ENCODE measurements at regions not wholly inside any gene's neighbourhood (a gene's known extent, or its start where the extent isn't known, plus 50 kb on each side); places are given as distances from the start of the nearest gene placed in this dataset.

- Histone ChIP-seq H3K4me3 (no peak overlapping the region), H3K4me1 (no peaks in the 10 kb centered on the region), H3F3A (ENCODE audit: low read depth) (no peaks in the 10 kb centered on the region), H3K27me3 (no peaks in the 10 kb centered on the region), H2AFZ (replicated peaks) (no peak overlapping the region), H3K79me2 (ENCODE audit: low read depth) (no peaks in the 10 kb centered on the region), H4K20me1 (ENCODE audit: low read depth) (no peaks in the 10 kb centered on the region), H3K36me3 (no peaks in the 10 kb centered on the region), H3K4me2 (no peak overlapping the region), H3K9ac (no peak overlapping the region), H3K9me3 (ENCODE audit: low read depth) (no peaks in the 10 kb centered on the region), H3K27ac (no peak overlapping the region)
- peaks cover 4% of the 10 kb centered on the region for H3K27me3 Mint-ChIP-seq (ENCODE audit: insufficient read depth, low read depth)
- no peaks in the 10 kb centered on the region for H3K9me3 Mint-ChIP-seq
- no peak for TF ChIP-seq EZH2phosphoT487 (IDR thresholded peaks at IDR 0.05)
- no peak for TF ChIP-seq EZH2 (IDR thresholded peaks at IDR 0.05)
- TF ChIP-seq CTCF (IDR thresholded peaks at IDR 0.05): no peak
- no peak overlapping the region for H3K4me3 Mint-ChIP-seq
- no peaks in the 10 kb centered on the region for H3K36me3 Mint-ChIP-seq
- peaks cover 6% of the 10 kb centered on the region for H3K4me1 Mint-ChIP-seq
- no peak overlapping the region for H3K27ac Mint-ChIP-seq
- no peak for DNase-seq (ENCODE audit: low spot score)
Observed at GRCh38 chr5:74374656-74375055, 265.9 kb downstream of the ENC1 start.

GRCh38 chr5:74373076-74373475 is 267.5 kb downstream of the ENC1 start:
- TF ChIP-seq EZH2 (IDR thresholded peaks at IDR 0.05) (no peak), CTCF (IDR thresholded peaks at IDR 0.05) (no peak), EZH2phosphoT487 (IDR thresholded peaks at IDR 0.05) (no peak)
- Mint-ChIP-seq H3K27me3 (ENCODE audit: insufficient read depth, low read depth) (peaks cover 4% of the 10 kb centered on the region), H3K4me1 (peaks cover 9% of the 10 kb centered on the region), H3K9me3 (no peaks in the 10 kb centered on the region), H3K27ac (no peak overlapping the region), H3K36me3 (no peaks in the 10 kb centered on the region), H3K4me3 (no peak overlapping the region)
- Histone ChIP-seq H3K9me3 (ENCODE audit: low read depth) (no peaks in the 10 kb centered on the region), H2AFZ (replicated peaks) (no peak overlapping the region), H3F3A (ENCODE audit: low read depth) (no peaks in the 10 kb centered on the region), H4K20me1 (ENCODE audit: low read depth) (no peaks in the 10 kb centered on the region), H3K4me1 (no peaks in the 10 kb centered on the region), H3K36me3 (no peaks in the 10 kb centered on the region), H3K27me3 (no peaks in the 10 kb centered on the region), H3K4me2 (no peak overlapping the region), H3K27ac (no peak overlapping the region), H3K4me3 (no peak overlapping the region), H3K9ac (no peak overlapping the region), H3K79me2 (ENCODE audit: low read depth) (no peaks in the 10 kb centered on the region)
- no peak for DNase-seq (ENCODE audit: low spot score)

- Histone ChIP-seq H3K4me3 (no peak overlapping the region), H3K9ac (no peak overlapping the region), H2AFZ (replicated peaks) (no peak overlapping the region), H4K20me1 (ENCODE audit: low read depth) (no peaks in the 10 kb centered on the region), H3K27ac (no peak overlapping the region), H3F3A (ENCODE audit: low read depth) (no peaks in the 10 kb centered on the region), H3K4me2 (no peak overlapping the region), H3K36me3 (no peaks in the 10 kb centered on the region), H3K4me1 (peaks cover 5% of the 10 kb centered on the region), H3K79me2 (ENCODE audit: low read depth) (no peaks in the 10 kb centered on the region), H3K9me3 (ENCODE audit: low read depth) (no peaks in the 10 kb centered on the region), H3K27me3 (no peaks in the 10 kb centered on the region)
- H3K9me3 Mint-ChIP-seq: no peaks in the 10 kb centered on the region
- no peak for TF ChIP-seq EZH2 (IDR thresholded peaks at IDR 0.05)
- no peak overlapping the region for H3K27ac Mint-ChIP-seq
- no peaks in the 10 kb centered on the region for H3K36me3 Mint-ChIP-seq
- H3K4me3 Mint-ChIP-seq: no peak overlapping the region
- H3K4me1 Mint-ChIP-seq: peaks cover 14% of the 10 kb centered on the region
- no peak for DNase-seq (ENCODE audit: low spot score)
- H3K27me3 Mint-ChIP-seq (ENCODE audit: insufficient read depth, low read depth): peaks cover 4% of the 10 kb centered on the region
Observed at GRCh38 chr5:74372502-74373064, 267.9 kb downstream of the ENC1 start.

GRCh38 chr5:74372051-74372450 is 268.5 kb downstream of the ENC1 start:
- no peaks in the 10 kb centered on the region for H3K36me3 ChIP-seq

More at GRCh38 chr5:74372051-74372450, 268.5 kb downstream of the ENC1 start:
- Mint-ChIP-seq H3K27ac (no peak overlapping the region), H3K4me1 (peaks cover 16% of the 10 kb centered on the region), H3K9me3 (no peaks in the 10 kb centered on the region), H3K4me3 (no peak overlapping the region), H3K27me3 (ENCODE audit: insufficient read depth, low read depth) (peaks cover 4% of the 10 kb centered on the region), H3K36me3 (no peaks in the 10 kb centered on the region)
- Histone ChIP-seq H3K9ac (no peak overlapping the region), H4K20me1 (ENCODE audit: low read depth) (no peaks in the 10 kb centered on the region), H2AFZ (replicated peaks) (no peak overlapping the region), H3K4me2 (no peak overlapping the region), H3K4me3 (no peak overlapping the region), H3K27me3 (no peaks in the 10 kb centered on the region), H3K4me1 (peaks cover 10% of the 10 kb centered on the region), H3K9me3 (ENCODE audit: low read depth) (no peaks in the 10 kb centered on the region), H3F3A (ENCODE audit: low read depth) (no peaks in the 10 kb centered on the region), H3K79me2 (ENCODE audit: low read depth) (no peaks in the 10 kb centered on the region), H3K27ac (no peak overlapping the region)
- DNase-seq (ENCODE audit: low spot score): no peak
- no peak for TF ChIP-seq EZH2phosphoT487 (IDR thresholded peaks at IDR 0.05)
- no peak for TF ChIP-seq CTCF (IDR thresholded peaks at IDR 0.05)
- TF ChIP-seq EZH2 (IDR thresholded peaks at IDR 0.05): no peak
